ENCODE measurements at regions not wholly inside any gene's neighbourhood (a gene's known extent, or its start where the extent isn't known, plus 50 kb on each side); places are given as distances from the start of the nearest gene placed in this dataset.

DNA sequence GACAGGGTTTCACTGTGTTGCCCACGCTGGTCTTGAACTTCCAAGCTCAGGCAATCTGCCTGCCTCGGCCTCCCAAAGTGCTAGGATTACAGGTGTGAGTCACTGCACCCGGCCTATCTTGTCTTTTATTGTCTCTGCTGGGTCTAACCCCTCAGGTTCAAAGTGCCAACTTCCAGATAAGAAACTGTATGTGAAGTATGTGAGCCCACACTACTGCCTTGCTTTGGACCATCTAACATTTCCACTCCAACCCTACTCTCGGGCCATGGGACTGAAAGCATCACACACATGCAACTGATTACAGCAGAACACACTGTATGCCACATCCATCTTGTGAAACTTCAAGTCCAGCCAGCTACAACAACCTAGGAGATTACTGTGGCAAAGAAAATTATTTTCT lies 256.1 kb upstream of the VEPH1 start:
- no peak overlapping the region for H2BK120ac ChIP-seq (ENCODE audit: low read depth, low read length, poor library complexity, severe bottlenecking)
- no peak overlapping the region for H3K23ac ChIP-seq (ENCODE audit: insufficient read length, low read depth, low read length)
- H3K79me2 ChIP-seq (ENCODE audit: insufficient read depth, low read length): no peaks in the 10 kb centered on the region
- H3K56ac ChIP-seq (ENCODE audit: insufficient read length, low read depth, low read length): no peak overlapping the region
- TF ChIP-seq, protein P1, sequence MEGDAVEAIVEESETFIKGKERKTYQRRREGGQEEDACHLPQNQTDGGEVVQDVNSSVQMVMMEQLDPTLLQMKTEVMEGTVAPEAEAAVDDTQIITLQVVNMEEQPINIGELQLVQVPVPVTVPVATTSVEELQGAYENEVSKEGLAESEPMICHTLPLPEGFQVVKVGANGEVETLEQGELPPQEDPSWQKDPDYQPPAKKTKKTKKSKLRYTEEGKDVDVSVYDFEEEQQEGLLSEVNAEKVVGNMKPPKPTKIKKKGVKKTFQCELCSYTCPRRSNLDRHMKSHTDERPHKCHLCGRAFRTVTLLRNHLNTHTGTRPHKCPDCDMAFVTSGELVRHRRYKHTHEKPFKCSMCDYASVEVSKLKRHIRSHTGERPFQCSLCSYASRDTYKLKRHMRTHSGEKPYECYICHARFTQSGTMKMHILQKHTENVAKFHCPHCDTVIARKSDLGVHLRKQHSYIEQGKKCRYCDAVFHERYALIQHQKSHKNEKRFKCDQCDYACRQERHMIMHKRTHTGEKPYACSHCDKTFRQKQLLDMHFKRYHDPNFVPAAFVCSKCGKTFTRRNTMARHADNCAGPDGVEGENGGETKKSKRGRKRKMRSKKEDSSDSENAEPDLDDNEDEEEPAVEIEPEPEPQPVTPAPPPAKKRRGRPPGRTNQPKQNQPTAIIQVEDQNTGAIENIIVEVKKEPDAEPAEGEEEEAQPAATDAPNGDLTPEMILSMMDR (conservative IDR thresholded peaks at IDR 0.05): no peak
- H3K9ac ChIP-seq (ENCODE audit: extremely low read depth, insufficient read length, low read length): no peak overlapping the region
- H2BK20ac ChIP-seq (ENCODE audit: low read depth, low read length, poor library complexity, severe bottlenecking): no peak overlapping the region
- Mint-ChIP-seq H3K9me3 (no peaks in the 10 kb centered on the region), H3K4me3 (no peak overlapping the region), H3K36me3 (ENCODE audit: insufficient read depth in 1 of 3, low read depth in 3 of 3) (no peaks in the 10 kb centered on the region), H3K4me1 (peaks cover 13 to 24% of the 10 kb centered on the region in 2 experiments), H3K27ac (no peak overlapping the region), H3K27me3 (ENCODE audit: low read depth) (no peaks in the 10 kb centered on the region; the same call in 1 of the 2 replicates)
- no CpG with 5 or more reads among the region's 4 CpGs for WGBS (ENCODE audit: extremely low coverage, insufficient read length, low lambda C conversion rate)
- H3T11ph ChIP-seq (ENCODE audit: low read length): no peak overlapping the region
- H3K4me2 ChIP-seq (ENCODE audit: insufficient read depth, insufficient read length, low read length): no peak overlapping the region
- H3K14ac ChIP-seq (ENCODE audit: insufficient read depth, low read length): no peak overlapping the region
- H3K4me1 ChIP-seq (ENCODE audit: insufficient read depth, low read length): peaks cover 5% of the 10 kb centered on the region
- no peak overlapping the region for H4K5ac ChIP-seq (ENCODE audit: insufficient read length, low read depth, low read length)
- H4K91ac ChIP-seq (ENCODE audit: insufficient read length, low read depth, low read length): no peak overlapping the region
- H4K8ac ChIP-seq (replicated peaks; ENCODE audit: insufficient read length, low read depth, low read length): no peak overlapping the region
- no peak overlapping the region for H3K18ac ChIP-seq (ENCODE audit: insufficient read length, low read depth, low read length)
- H2AFZ ChIP-seq (ENCODE audit: low read length): no peak overlapping the region
- H2AK5ac ChIP-seq (ENCODE audit: insufficient read length, low read length): no peak overlapping the region
- no peaks in the 10 kb centered on the region for H3K9me3 ChIP-seq (ENCODE audit: control insufficient read depth, low read depth, low read length)
- H2BK5ac ChIP-seq (ENCODE audit: insufficient read length, low read length): no peak overlapping the region
- no peak overlapping the region for H2BK12ac ChIP-seq (ENCODE audit: insufficient read length, low read depth, low read length)
- no peak overlapping the region for H3K27ac ChIP-seq (ENCODE audit: insufficient read length, low read depth, low read length)
- DNase-seq: no peak
- H3K23me2 ChIP-seq (ENCODE audit: insufficient read length, low read depth, low read length, poor library complexity, severe bottlenecking): no peaks in the 10 kb centered on the region
- no peak overlapping the region for H2BK15ac ChIP-seq (ENCODE audit: low read depth, low read length)
- H3K79me1 ChIP-seq (ENCODE audit: insufficient read depth, low read depth, low read length, poor library complexity, severe bottlenecking): no peaks in the 10 kb centered on the region
- no peaks in the 10 kb centered on the region for H3K27me3 ChIP-seq (ENCODE audit: insufficient read depth, low read length)
- H4K20me1 ChIP-seq (ENCODE audit: control insufficient read depth, insufficient read depth, insufficient read length): no peaks in the 10 kb centered on the region
- H3K4ac ChIP-seq (ENCODE audit: low read depth, low read length): no peak overlapping the region

Data from H9 (cell line).